ENCODE measurements at regions not wholly inside any gene's neighbourhood (a gene's known extent, or its start where the extent isn't known, plus 50 kb on each side); places are given as distances from the start of the nearest gene placed in this dataset.
"Not testable (repeated sequence)": the region's sequence is repeated elsewhere in the genome, so short reads cannot be mapped to it uniquely, and the experiment has no call there.

DNA sequence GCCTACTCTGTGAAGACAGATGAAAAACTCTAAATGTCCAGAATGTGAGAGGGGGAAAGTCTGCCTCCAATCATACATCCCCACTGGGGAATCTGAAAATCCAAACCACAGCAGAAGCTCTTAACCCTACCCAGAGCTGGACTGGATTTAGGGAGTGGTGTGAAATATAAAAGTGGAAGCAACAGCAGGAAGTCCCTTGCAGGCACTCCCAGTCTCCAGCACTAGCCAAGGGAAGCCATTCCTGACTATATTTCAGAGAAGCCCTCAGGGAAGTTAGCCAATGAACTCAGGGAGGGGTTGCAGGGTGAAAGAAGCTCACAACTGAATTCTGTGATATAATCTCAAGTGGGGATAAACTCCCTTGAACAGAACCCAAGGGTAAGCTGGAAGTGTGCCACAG lies 51.5 kb downstream of the CRPPA start:
- intact Hi-C loops (cut with DNase I), result no loop called here
- no peak for DNase-seq

DNA sequence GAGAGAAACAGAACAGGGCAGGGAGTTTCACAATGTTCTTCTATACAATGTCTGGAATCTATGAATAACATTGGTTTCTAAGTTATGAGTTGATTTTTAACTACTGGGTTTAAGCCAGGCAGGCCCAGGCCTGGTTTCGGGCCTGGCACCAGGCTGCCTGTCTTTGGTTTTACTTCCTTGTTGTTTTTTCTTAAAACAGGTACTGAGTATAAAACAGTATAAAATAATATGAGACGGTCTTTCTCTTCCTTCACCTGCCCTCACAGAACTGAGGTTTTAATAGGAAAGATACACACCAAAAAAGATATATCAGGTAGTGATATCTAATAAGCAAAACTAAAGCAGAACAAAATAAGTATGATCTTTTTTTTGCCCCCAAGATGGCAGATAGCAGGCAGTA lies 52.0 kb downstream of the CRPPA start:
- DNase-seq; intact Hi-C loops (cut with DNase I): not testable (repeated sequence)

DNA sequence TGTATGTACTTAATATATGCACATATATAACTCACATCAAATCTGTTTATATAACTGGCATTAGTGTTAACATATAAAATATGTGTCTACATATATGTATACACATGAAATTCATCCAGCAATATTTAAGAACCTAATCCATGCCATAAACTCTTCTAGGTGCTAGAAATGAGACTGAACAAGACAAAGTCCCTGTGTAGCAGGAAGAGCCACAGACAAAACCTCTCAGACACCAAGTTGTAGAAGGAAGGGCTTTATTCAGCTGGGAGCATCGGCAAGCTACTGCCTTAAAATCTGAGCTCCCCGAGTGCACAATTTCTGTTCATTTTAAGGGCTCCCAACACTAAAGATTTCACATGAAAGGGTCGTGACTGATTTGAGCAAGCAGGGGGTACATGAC lies 52.5 kb downstream of the CRPPA start:
- DNase-seq, result no peak
- intact Hi-C loops (cut with DNase I), result no loop called here

DNA sequence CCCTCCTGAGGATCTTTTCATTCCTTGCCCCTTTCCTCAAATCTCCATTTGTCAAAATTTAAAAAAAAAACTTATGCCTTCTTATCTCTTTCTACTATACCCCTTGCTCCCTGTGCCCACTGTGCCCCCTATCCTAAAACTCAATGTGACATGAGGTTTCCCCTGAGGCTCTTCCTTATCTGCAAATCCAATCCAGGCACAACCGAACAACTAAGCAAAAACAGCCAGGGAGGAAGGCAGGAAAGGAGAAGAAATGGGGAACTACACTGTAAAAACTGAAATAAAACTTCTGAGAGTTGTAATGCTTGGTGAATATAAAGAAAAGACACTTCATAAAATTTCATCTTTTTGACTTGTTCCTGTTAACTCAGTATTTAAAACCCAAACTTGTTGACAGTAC lies 54.2 kb downstream of the CRPPA start:
- intact Hi-C loops (cut with DNase I), result no loop called here
- DNase-seq, result no peak

DNA sequence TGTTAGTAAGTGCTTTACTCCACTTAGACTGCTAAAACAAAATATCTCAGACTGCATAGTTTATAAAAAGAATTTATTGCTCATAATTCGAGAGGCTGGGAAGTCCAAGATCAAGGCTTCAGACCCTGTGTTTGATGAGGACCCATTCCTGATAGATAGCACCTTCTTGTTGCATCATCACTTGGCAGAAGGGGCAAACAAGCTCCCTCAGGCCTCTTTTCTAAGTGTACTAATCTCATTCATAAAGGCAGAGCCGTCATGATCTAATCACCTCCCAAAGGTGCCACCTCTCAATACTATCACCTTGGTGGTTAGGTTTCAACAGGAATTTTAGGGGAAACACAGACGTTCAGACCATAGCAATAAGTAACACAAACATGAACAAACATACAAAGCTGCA lies 55.4 kb downstream of the CRPPA start:
- intact Hi-C loops (cut with DNase I), result no loop called here

DNA sequence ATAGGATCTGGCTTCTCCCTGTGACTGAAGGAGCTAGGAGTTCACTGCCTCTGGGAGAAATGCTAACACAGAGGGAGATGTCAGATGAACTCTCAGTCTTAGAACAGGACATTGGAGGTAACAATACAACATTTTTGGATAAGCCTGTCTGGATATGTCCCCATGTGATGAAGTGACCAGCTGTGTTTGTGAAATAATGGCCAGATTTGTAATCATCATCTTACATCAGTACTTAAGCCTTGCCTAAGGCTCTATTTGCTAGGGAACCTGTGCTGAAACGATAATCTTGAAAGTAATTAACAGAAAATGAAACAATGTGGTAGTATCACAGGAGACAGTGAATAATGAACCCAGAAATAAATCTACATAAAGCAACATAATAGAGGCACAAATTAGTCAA lies 56.2 kb downstream of the CRPPA start:
- DNase-seq, result no peak
- intact Hi-C loops (cut with DNase I), result no loop called here

More for the DNA sequence above, 55.4 kb downstream of the CRPPA start:
- DNase-seq, result no peak

DNA sequence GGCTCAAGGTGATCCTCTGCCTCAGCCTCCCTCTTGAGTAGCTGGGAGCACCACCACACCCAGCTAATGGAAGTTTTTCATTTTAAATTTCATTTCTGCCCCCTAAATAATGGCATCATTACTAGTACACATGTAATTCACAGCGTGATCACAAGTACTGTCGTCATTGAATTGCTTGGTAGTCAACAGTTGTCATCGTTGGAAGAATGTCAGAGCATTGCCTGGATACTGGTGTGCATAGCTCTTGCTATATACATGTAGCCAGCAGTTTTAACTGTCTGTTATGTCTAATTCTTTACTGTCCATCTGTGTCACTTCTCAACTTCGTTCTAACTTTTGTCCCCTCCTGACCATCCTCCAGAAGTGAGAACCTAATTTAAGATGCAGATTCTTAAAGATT lies 62.1 kb downstream of the CRPPA start:
- no peak for DNase-seq
- intact Hi-C loops (cut with DNase I), result no loop called here

DNA sequence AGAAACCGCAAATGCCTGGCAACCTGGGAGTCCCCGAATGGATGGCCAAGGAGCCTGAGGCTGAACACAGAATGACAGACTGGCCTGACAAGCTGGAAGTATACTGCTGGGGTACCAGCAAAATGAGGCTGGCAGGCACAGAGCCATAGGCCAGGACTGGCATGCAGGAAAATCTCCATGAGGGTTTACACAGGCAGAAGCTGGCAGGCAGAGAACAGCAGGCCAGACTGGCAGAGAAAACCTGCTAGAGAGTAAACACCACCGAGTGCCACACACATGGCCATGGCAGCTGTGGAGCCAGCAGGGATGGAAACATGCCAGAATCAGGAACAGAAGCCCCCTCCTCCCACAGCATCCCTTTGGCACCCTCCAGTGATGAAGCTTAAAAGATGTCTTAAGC lies 63.4 kb downstream of the CRPPA start:
- peak in 8 of 10 donors; percentile 6 to 82 (median 30) for DNase-seq
- intact Hi-C loops (cut with DNase I), result no loop called here

DNA sequence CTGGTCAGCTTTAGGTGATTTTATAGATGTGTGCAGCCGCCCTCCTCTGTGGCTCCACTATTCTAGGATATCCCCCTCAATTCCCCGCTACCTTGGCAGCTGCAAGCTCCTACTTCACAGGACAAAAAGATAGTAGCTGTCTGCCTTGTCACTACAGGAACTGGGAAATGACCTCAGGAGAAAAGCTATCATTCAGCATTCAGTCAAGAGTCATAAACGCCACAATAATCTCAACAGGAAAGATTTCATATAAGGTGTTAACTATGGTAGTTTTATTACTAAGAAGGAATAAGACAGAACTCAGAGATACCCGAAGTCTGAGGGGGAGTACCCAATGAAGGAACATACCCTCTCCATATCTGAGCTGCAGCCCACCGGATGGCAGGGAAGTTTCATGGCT lies 63.9 kb downstream of the CRPPA start:
- intact Hi-C loops (cut with DNase I), result no loop called here
- no peak for DNase-seq

DNA sequence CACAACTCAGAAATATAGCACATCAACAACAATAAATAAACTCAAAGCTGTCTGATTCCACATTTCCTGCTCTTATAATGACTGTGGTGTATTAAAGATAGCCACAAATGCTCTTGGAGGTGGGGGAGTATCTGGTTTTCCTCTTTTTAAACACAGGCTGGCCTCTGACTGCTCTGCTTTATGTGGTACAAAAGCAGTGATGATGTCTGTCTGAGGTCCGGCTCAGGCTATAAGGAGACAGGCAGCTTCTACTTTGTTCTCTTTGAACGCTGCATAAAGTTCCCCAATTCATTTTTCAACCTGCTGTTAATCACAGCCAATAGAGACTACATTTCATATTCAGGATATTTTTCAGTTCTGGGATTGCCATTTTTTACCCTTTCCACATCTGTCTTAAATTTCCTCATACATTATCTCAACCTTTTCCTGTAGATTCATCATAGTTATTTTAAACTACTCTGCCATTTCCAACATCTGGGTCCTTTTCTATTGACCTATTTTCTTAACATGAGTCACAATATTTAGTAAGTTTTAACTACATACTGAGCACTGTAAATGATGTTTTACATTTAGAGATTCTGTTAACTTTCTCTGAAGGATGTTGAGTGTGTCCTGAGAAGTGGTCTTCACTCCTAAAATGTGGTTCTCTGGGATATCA lies 64.9 kb downstream of the CRPPA start:
- DNase-seq, result no peak
- intact Hi-C loops (cut with DNase I), result no loop called here

DNA sequence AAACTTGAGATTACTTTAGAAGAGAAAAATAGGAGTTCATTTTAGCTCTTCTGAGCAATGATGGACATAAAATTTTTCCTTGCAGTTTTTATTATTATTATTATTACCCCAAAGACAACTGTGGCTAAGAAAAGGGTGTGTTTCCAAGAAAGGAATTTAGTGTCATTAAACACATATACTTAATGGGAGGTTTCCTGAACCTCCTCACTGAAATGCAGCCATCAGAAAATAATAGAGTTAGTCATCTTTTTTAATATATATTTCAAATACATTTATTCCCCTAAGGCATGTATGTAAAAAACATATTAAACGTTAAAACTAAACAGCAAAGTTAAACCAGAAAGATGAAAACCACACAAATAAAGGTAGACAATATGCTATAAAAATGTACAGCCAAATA lies 66.8 kb downstream of the CRPPA start:
- intact Hi-C loops (cut with DNase I), result no loop called here
- DNase-seq, result no peak

DNA sequence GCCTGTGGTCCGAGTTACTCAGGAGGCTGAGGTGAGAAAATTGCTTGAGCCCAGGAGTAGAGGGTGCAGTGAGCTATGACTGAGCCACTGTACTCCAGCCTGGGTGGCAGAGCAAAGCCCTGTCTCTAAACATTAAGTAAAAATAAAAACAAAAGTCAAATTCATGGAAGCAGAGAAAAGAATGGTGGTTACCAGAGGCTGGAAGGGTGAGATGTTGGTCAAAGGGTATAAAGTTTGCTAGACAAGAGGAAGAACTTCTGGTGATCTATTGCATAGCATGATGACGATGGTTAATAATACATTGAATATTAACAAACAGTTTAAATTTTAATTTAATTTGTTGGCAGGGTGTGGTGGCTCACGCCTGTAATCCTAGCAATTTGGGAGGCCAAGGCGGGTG lies 68.1 kb downstream of the CRPPA start:
- DNase-seq, result no peak
- intact Hi-C loops (cut with DNase I), result no loop called here

DNA sequence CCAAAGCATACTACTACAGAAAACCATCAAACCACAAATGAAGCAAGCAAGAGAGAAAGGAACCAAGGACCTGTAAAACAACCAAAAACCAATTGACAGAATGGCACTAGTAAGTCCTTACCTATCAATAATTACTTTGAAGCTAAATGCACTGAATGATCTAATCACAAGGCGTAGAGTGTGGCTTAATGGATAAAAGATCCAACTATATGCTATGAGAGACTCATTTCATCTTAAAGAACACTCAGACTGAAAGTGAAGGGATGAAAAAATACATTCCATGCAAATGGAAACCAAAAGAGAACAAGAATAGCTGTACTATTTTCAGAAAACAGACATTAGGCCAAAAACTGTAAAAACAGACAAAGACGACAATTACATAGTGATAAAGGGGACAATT lies 70.7 kb downstream of the CRPPA start:
- DNase-seq, result no peak
- intact Hi-C loops (cut with DNase I), result no loop called here

DNA sequence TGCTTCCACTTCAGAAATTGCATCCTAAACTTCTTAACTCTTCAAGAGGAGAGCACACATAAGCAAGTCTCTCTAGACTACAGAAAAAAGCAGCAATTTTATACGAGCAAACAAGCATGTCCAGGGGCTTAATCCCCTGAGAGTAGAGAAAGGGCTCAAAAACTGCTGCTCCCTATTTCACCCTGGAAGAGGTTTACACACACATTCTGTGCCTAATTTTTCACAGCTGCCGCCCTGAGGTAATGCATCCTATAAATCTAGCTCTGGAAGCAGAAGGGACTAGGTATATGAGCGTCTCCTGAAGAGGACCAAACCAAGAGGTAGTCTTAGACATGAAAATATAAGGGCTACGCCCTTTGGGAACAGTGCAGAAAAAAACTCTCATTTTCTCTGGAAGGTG lies 73.1 kb downstream of the CRPPA start:
- intact Hi-C loops (cut with DNase I), result no loop called here
- DNase-seq, result no peak

DNA sequence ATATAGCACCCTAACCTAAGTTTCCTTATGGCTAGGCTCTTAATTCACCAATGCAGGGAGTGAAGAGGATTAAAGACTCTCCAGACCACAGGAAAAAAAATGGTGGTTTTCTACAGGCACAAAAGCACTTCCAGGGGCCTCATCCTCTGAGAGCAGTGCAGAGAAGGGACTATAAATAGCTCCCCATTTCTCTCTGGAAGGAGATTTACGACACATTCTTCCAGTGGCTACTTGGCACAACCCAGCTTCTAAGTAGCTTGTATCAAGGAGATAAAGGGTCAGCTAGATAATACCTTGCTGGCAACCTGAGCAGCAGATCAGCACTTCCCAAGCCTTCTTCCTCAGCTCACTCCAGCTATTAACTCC lies 73.5 kb downstream of the CRPPA start:
- no peak for DNase-seq
- intact Hi-C loops (cut with DNase I), result no loop called here

DNA sequence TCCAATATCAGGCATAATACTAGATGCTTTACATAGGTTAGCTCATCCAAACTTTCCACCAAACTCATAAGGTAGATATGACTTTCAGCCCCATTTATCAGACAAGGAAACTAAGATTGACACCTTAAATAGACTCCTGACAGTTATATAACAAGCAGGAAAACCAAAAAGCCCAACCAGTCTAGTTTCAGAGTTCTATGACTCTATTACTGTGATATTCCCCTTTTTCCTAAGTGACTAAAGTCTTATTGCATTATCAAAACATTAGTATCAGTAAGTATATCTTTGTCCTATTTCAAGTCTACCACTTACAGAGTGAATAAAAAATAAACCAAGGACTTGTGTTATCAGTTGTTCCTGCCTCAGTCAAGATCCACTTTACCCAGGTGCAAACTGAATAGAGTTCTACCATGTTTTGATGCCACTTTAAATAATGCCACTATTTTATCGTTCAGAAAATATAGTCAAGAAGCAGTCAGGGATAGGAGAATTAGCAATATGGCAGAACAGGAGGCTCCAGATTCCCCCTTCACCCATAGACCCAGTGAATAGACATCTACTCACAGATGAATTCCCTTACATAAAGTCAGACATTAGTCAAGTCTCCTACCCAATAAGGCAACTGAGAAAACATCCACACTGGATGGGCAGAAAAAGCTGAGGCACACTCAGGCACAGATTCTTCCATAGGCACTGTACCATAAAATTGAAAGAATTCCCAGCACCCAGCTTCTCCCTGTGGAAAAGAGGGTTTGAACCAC lies 74.1 kb downstream of the CRPPA start:
- intact Hi-C loops (cut with DNase I), result no loop called here

DNA sequence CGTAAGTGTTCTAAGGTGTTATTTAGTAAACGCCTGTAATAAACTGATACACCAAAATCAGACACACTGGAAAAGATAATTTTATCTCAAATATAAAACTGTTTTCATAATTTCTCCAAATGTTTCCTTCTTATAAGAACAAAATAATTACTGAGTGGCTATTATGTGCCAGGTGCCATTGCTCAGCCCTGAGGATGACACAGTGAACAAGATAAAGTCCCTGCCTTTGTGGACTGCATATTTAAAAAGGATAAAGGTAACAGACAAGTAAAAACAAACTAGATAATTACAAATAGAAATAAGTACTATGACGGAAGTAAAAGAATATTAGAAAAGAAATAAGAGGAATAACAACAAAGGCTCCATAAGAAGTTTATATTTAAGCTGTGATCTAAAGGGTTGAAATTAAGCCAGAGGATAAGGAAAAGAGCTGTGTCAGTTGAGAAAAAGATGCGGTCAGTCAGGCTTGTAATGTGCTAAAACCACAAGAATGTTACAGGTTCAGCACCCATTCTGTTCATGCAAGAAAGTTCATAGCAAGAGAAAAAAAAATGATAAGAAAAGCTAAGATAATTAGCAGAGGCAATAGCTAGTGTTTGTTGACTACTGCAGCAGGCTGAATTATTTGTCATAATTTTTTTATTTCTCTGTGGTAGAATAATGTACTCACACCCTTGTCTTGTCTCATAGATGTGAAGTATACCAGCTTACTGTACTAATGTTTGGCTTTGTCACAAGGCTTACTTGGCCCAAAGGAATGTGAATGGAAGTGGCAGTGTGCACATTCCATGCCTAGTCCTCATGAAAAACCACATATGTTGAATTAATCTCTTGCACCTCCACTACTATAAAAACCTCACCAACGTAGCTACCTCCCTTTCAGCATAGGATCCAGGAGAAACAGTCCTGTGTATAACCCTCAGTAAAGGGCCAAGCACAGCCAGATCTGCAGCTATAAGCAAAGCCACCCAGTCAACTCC lies 75.1 kb downstream of the CRPPA start:
- no peak for DNase-seq
- intact Hi-C loops (cut with DNase I), result no loop called here

More for the DNA sequence above, 74.1 kb downstream of the CRPPA start:
- no peak for DNase-seq

DNA sequence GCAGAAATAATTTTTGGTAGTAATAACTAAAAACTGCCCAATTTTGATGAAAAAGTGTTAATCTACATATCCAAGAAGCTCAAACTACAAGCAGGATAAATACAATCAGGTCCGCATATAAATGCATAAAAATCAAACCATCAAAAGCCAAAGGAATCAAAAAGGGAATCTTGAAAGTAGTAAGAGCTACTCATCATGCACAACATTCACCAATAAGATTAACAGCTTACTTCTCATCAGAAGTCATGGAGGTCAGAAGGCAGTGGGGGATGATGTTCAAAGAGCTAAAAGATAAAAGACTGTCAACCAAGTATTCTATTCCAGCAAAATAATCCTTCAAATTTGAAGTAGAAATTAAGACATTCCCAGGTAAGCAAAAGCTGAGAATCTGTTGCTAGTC lies 76.4 kb downstream of the CRPPA start:
- intact Hi-C loops (cut with DNase I), result no loop called here

DNA sequence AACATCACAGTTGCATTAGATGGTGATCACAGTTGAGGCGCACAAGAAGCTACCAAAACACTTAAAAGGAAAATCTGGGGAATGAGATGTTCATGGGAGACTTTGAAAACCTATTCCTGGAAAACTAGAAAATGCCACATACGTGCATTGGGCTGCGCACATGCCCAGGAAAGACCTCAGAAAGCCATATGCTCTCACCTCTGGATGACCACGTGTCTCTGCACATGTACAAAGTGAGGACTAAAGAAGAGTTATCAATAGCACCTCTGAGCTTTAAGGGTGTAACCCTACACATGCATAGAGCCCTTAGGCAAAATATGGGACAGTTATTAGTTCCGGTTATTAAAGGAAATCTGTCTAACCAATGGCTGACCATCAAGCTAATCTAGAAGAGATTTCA lies 77.7 kb downstream of the CRPPA start:
- intact Hi-C loops (cut with DNase I), result no loop called here

More for the DNA sequence above, 76.4 kb downstream of the CRPPA start:
- no peak for DNase-seq

DNA sequence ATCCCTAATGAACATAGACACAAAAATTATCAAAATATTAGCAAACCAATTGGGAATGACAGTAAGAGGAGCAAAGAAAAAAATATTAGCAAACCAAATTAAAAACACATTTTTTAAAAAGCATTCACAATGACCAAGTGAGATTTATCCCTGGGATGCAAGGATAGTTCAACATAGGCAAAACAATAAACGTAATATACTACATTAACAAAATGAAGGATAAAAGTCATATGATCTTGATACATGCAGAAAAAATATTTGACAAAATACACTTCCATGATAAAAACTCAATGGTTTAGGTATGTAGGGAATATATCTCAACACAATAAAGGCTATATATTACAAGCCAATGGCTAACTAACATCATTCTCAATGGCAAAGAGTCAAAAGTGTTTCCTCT lies 83.3 kb downstream of the CRPPA start:
- intact Hi-C loops (cut with DNase I), result no loop called here

More for the DNA sequence above, 77.7 kb downstream of the CRPPA start:
- DNase-seq, result no peak

DNA sequence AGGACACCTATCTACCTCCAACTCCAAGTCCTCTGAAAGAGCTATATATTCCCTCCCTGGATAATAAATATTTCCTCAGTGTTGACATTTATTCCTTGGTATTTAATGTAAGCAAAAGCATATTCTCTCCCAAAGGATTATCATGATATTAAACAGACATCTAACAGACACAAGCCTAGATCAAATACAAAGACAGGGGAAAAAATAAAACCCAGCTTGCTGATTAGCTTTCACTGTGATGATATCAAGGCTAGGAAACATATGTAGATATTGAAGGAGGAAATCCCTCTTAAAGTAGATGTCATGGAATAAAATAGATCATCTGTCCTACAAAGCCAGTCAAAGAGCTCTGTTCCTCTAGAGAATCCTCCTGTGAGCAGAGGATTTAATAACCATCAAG lies 95.2 kb downstream of the CRPPA start:
- DNase-seq, result no peak
- intact Hi-C loops (cut with DNase I), result no loop called here

More for the DNA sequence above, 83.3 kb downstream of the CRPPA start:
- no peak for DNase-seq
